ENCODE measurements at regions not wholly inside any gene's neighbourhood (a gene's known extent, or its start where the extent isn't known, plus 50 kb on each side); places are given as distances from the start of the nearest gene placed in this dataset.

- TF ChIP-seq POLR2AphosphoS5 (IDR thresholded peaks at IDR 0.05; ENCODE audit: low read depth, low read length) = no peak
- TF ChIP-seq, protein P1, sequence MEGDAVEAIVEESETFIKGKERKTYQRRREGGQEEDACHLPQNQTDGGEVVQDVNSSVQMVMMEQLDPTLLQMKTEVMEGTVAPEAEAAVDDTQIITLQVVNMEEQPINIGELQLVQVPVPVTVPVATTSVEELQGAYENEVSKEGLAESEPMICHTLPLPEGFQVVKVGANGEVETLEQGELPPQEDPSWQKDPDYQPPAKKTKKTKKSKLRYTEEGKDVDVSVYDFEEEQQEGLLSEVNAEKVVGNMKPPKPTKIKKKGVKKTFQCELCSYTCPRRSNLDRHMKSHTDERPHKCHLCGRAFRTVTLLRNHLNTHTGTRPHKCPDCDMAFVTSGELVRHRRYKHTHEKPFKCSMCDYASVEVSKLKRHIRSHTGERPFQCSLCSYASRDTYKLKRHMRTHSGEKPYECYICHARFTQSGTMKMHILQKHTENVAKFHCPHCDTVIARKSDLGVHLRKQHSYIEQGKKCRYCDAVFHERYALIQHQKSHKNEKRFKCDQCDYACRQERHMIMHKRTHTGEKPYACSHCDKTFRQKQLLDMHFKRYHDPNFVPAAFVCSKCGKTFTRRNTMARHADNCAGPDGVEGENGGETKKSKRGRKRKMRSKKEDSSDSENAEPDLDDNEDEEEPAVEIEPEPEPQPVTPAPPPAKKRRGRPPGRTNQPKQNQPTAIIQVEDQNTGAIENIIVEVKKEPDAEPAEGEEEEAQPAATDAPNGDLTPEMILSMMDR (IDR thresholded peaks at IDR 0.05) = no peak
- no peak for TF ChIP-seq SIN3A (IDR thresholded peaks at IDR 0.05; ENCODE audit: borderline replicate concordance, insufficient read depth, low read depth, low read length)
- TF ChIP-seq TCF7L2 (IDR thresholded peaks at IDR 0.05; ENCODE audit: low read depth, low read length) = no peak
- no peak for TF ChIP-seq REST (IDR thresholded peaks at IDR 0.05; ENCODE audit: insufficient read depth in 1 of 2, low read depth in 2 of 2, low read length in 1 of 2)
- no peak overlapping the region for H3K4me3 ChIP-seq (ENCODE audit: low read depth in 2 of 2, low read length in 2 of 2)
- POLR2A ChIA-PET = no interaction called here
- in situ Hi-C loops (cut with HindIII; ENCODE audit: low pct_unique_long_range_greater_than_20kb, low sequenced_read_pairs) (no loop called here), intact Hi-C loops (cut with micrococcal nuclease; ENCODE audit: unreplicated experiment) (no loop called here)
- no TSS peak for BruUV-seq (replicated peaks)
- no peaks in the 10 kb centered on the region for H3K36me3 ChIP-seq (ENCODE audit: control insufficient read depth, insufficient read depth, low read length)
- H3K4me1 ChIP-seq (ENCODE audit: control insufficient read depth, insufficient read depth, low read length) = no peaks in the 10 kb centered on the region
- H3K27ac ChIP-seq (ENCODE audit: low read length) = no peak overlapping the region
- DNase-seq (ENCODE audit: low read depth, low spot score) (no peak), ATAC-seq (no peak)
- H3K9me3 ChIP-seq (ENCODE audit: control insufficient read depth, insufficient read depth, low read depth, low read length) = no peaks in the 10 kb centered on the region
- peaks cover 7% of the 10 kb centered on the region; the same call in 1 of the 2 replicates for H3K27me3 ChIP-seq (ENCODE audit: control insufficient read depth, insufficient read depth, low read length)
- CTCF ChIA-PET = no interaction called here
Observed at GRCh38 chr2:867296-867695, 83.4 kb upstream of the SNTG2 start.

DNA sequence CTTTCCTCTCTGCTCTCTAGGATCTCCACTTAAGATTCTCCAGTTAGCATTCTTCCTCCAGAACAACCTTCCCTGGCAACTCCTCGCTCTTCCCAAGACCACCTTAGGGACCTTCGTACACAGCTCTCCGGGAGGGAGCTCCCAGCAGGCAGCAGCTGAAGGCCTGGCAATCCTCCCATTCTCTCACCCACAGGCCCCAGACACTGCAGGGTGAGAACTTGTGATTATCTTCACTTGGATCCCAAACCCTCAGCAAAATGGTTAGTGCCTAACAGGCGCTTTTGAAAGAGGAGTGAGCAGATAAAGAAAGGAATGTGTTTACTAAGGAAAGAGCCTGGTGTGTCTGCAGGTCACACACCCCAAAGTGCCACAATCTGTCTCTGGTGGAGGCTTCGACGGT is 83.8 kb upstream of the SNTG2 start:
- TF ChIP-seq TCF7L2 (IDR thresholded peaks at IDR 0.05; ENCODE audit: low read depth, low read length) = no peak
- TF ChIP-seq, protein P1 (IDR thresholded peaks at IDR 0.05) = no peak
- TF ChIP-seq SIN3A (IDR thresholded peaks at IDR 0.05; ENCODE audit: borderline replicate concordance, insufficient read depth, low read depth, low read length) = no peak
- TF ChIP-seq REST (IDR thresholded peaks at IDR 0.05; ENCODE audit: insufficient read depth in 1 of 2, low read depth in 2 of 2, low read length in 1 of 2) = no peak
- TF ChIP-seq POLR2AphosphoS5 (IDR thresholded peaks at IDR 0.05; ENCODE audit: low read depth, low read length) = no peak
- H3K9me3 ChIP-seq (ENCODE audit: control insufficient read depth, insufficient read depth, low read depth, low read length) = no peaks in the 10 kb centered on the region
- ChIA-PET CTCF (no interaction called here), POLR2A (no interaction called here)
- ATAC-seq = no peak
- no peaks in the 10 kb centered on the region for H3K36me3 ChIP-seq (ENCODE audit: control insufficient read depth, insufficient read depth, low read length)
- H3K27me3 ChIP-seq (ENCODE audit: control insufficient read depth, insufficient read depth, low read length) = peaks cover 7% of the 10 kb centered on the region; the same call in 1 of the 2 replicates
- no peaks in the 10 kb centered on the region for H3K4me1 ChIP-seq (ENCODE audit: control insufficient read depth, insufficient read depth, low read length)
- DNase-seq (ENCODE audit: low read depth, low spot score) = no peak
- H3K27ac ChIP-seq (ENCODE audit: low read length) = no peak overlapping the region
- intact Hi-C loops (cut with micrococcal nuclease; ENCODE audit: unreplicated experiment) = no loop called here
- BruUV-seq (replicated peaks) = no TSS peak
- in situ Hi-C loops (cut with HindIII; ENCODE audit: low pct_unique_long_range_greater_than_20kb, low sequenced_read_pairs) = no loop called here
- no peak overlapping the region for H3K4me3 ChIP-seq (ENCODE audit: low read depth in 2 of 2, low read length in 2 of 2)
